BLaER1 treated with 17β-estradiol and CSF1 and Interleukin-3, amounts not matched to agents 10 nM and 100 nM (cell line): ENCODE measurements at regions not wholly inside any gene's neighbourhood (a gene's known extent, or its start where the extent isn't known, plus 50 kb on each side); places are given as distances from the start of the nearest gene placed in this dataset.

Experiments used
- H3K27ac ChIP-seq, 11 experiments: shearing (Covaris generic); formaldehyde crosslinking; 2 replicates each; pipeline ENCODE4 v1.8.1; 2022
- H3K27me3 ChIP-seq, 11 experiments: shearing (Covaris generic); formaldehyde crosslinking; 2 replicates each; pipeline ENCODE4 v1.8.1; 2022
- H3K36me3 ChIP-seq, 11 experiments: shearing (Covaris generic); formaldehyde crosslinking; 2 replicates each; pipeline ENCODE4 v1.8.1; 2022
- H3K4me1 ChIP-seq, 10 experiments: shearing (Covaris generic); formaldehyde crosslinking; 2 replicates each; pipeline ENCODE4 v1.8.1; 2022
- H3K4me2 ChIP-seq, 11 experiments: shearing (Covaris generic); formaldehyde crosslinking; 2 replicates each; pipeline ENCODE4 v1.8.1; 2022
- H3K4me3 ChIP-seq, 10 experiments: shearing (Covaris generic); formaldehyde crosslinking; 2 replicates each; pipeline ENCODE4 v1.8.1; 2022
- H3K9ac ChIP-seq, 11 experiments: shearing (Covaris generic); formaldehyde crosslinking; 2 replicates each; pipeline ENCODE4 v1.8.1; 2022
- H3K9me3 ChIP-seq, 11 experiments: shearing (Covaris generic); formaldehyde crosslinking; replicated peaks in 1 of 11; 2 replicates each; pipeline ENCODE4 v1.8.1; 2022
- H4K20me1 ChIP-seq, 11 experiments: shearing (Covaris generic); formaldehyde crosslinking; 2 replicates each; pipeline ENCODE4 v1.8.1; 2022
- Cebpa-rat ChIP-seq, 11 experiments: shearing (Covaris generic); IDR thresholded peaks; 2 replicates each; pipeline ENCODE4 v1.8.1; 2022

GRCh38 chr12:127509066-127509778 is 757.7 kb upstream of the TMEM132C start:
- 0 out of 20 replicates have a peak, but pooled peaks cover 0 to 4% (median 0%) of the 10 kb centered on the region in 10 experiments for H3K4me1 ChIP-seq
- H3K9ac ChIP-seq = no peak overlapping the region
- no peak overlapping the region for H3K27ac ChIP-seq
- no peak for TF ChIP-seq Cebpa-rat (IDR thresholded peaks at IDR 0.05)
- no peaks in the 10 kb centered on the region for H3K36me3 ChIP-seq
- H3K4me3 ChIP-seq = no peak overlapping the region
- H3K4me2 ChIP-seq = no peak overlapping the region
- no peaks in the 10 kb centered on the region for H3K9me3 ChIP-seq
- H4K20me1 ChIP-seq = no peaks in the 10 kb centered on the region
- H3K27me3 ChIP-seq = no peaks in the 10 kb centered on the region

DNA sequence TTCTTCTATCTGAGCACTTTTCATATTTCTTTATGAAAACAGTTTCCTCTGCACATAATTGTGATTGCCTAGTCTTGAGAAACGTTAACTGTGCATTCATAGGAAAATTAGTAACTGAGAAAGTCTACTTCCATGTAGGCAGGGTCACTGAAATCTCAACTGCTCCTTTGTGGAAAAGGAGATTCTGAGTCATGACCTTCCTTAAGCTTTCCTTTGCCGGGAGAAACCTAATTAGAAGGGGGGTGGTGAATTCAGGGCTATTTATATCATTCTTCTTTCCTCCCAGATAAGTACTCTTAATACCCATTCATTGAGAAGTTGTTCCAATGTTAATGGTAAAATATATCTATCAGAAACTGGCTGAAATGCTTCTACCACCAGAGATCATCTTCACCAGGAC is 751.0 kb upstream of the TMEM132C start:
- no peaks in the 10 kb centered on the region for H3K27me3 ChIP-seq
- no peak overlapping the region for H3K9ac ChIP-seq
- no peak overlapping the region for H3K27ac ChIP-seq
- TF ChIP-seq Cebpa-rat (IDR thresholded peaks at IDR 0.05) = no peak
- no peak overlapping the region for H3K4me3 ChIP-seq
- no peak overlapping the region for H3K4me2 ChIP-seq
- no peaks in the 10 kb centered on the region for H3K4me1 ChIP-seq
- H4K20me1 ChIP-seq = no peaks in the 10 kb centered on the region
- H3K9me3 ChIP-seq = no peaks in the 10 kb centered on the region
- H3K36me3 ChIP-seq = no peaks in the 10 kb centered on the region

- Histone ChIP-seq H3K4me3 (no peak overlapping the region), H3K27ac (no peak overlapping the region), H3K4me2 (no peak overlapping the region), H4K20me1 (no peaks in the 10 kb centered on the region), H3K9ac (no peak overlapping the region), H3K27me3 (no peaks in the 10 kb centered on the region), H3K4me1 (no peaks in the 10 kb centered on the region), H3K9me3 (no peaks in the 10 kb centered on the region), H3K36me3 (no peaks in the 10 kb centered on the region)
- no peak for TF ChIP-seq Cebpa-rat (IDR thresholded peaks at IDR 0.05)
These were observed 750.5 kb upstream of the TMEM132C start for GRCh38 chr12:127516467-127516866.

DNA sequence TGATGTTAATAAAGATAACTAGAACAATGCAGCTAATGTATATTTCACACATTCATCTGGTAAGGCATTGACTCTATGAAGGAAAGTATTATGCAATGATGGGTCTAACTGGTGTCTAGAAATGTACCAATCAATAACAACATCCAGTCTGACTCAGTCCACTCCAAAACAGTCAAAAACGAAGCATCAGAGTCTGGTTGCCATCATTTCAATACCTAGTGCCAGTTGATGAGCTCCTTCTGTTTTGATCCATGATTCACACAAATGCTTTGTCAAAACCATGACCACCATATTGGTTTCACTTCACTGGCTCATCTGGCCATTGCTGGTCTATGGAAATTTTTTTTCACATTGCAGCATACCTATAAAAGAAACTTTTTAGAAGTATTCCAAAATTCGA is 747.2 kb upstream of the TMEM132C start:
- H3K4me1 ChIP-seq = no peaks in the 10 kb centered on the region
- no peak overlapping the region for H3K9ac ChIP-seq
- H3K36me3 ChIP-seq = no peaks in the 10 kb centered on the region
- no peaks in the 10 kb centered on the region for H4K20me1 ChIP-seq
- H3K4me3 ChIP-seq = no peak overlapping the region
- no peak for TF ChIP-seq Cebpa-rat (IDR thresholded peaks at IDR 0.05)
- H3K4me2 ChIP-seq = no peak overlapping the region
- H3K9me3 ChIP-seq = no peaks in the 10 kb centered on the region
- no peak overlapping the region for H3K27ac ChIP-seq
- H3K27me3 ChIP-seq = no peaks in the 10 kb centered on the region

GRCh38 chr12:127526925-127527324 is 740.0 kb upstream of the TMEM132C start:
- Histone ChIP-seq H3K4me2 (no peak overlapping the region), H4K20me1 (no peaks in the 10 kb centered on the region), H3K36me3 (no peaks in the 10 kb centered on the region), H3K4me3 (no peak overlapping the region), H3K4me1 (no peaks in the 10 kb centered on the region), H3K9me3 (peaks cover 0 to 8% (median 0%) of the 10 kb centered on the region in 11 experiments; a peak in 1 of 22 replicates), H3K27me3 (no peaks in the 10 kb centered on the region), H3K9ac (no peak overlapping the region), H3K27ac (no peak overlapping the region)
- no peak for TF ChIP-seq Cebpa-rat (IDR thresholded peaks at IDR 0.05)

GRCh38 chr12:127528551-127528950 is 738.4 kb upstream of the TMEM132C start:
- H3K4me1 ChIP-seq = no peaks in the 10 kb centered on the region
- H3K27me3 ChIP-seq = no peaks in the 10 kb centered on the region
- H3K36me3 ChIP-seq = no peaks in the 10 kb centered on the region
- no peak overlapping the region for H3K4me3 ChIP-seq
- no peak overlapping the region for H3K27ac ChIP-seq
- peaks cover 0 to 8% (median 0%) of the 10 kb centered on the region in 11 experiments; a peak in 1 of 22 replicates for H3K9me3 ChIP-seq
- no peaks in the 10 kb centered on the region for H4K20me1 ChIP-seq
- TF ChIP-seq Cebpa-rat (IDR thresholded peaks at IDR 0.05) = no peak
- no peak overlapping the region for H3K4me2 ChIP-seq
- H3K9ac ChIP-seq = no peak overlapping the region

DNA sequence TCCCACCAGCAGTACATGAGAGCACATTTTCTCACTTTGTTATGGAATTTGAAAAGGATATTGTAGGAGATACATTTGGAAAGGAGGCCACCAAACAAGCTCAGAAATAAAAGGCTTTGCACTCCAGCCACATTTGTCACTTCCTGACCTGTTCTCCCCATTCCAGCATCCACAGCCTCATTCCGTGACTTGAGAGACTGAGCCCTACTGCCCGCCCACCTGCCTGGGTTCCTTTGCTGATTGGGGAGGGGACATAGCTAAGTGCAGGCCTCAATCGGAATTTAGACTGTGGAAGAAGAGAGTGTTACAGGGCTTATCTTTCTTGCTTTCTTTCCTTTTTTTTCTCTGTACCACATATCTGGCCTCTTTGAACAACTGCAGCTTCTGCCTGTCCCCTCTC is 735.4 kb upstream of the TMEM132C start:
- Histone ChIP-seq H3K36me3 (no peaks in the 10 kb centered on the region), H3K9ac (no peak overlapping the region), H3K9me3 (peaks cover 0 to 12% (median 5%) of the 10 kb centered on the region in 11 experiments; a peak in 6 of 22 replicates), H4K20me1 (no peaks in the 10 kb centered on the region), H3K4me3 (no peak overlapping the region), H3K4me2 (no peak overlapping the region), H3K27ac (no peak overlapping the region), H3K27me3 (no peaks in the 10 kb centered on the region), H3K4me1 (no peaks in the 10 kb centered on the region)
- TF ChIP-seq Cebpa-rat (IDR thresholded peaks at IDR 0.05) = no peak

- Histone ChIP-seq H3K4me3 (no peak overlapping the region), H3K9ac (no peak overlapping the region), H3K36me3 (no peaks in the 10 kb centered on the region), H3K27ac (no peak overlapping the region), H3K4me1 (no peaks in the 10 kb centered on the region), H3K4me2 (no peak overlapping the region), H3K9me3 (peaks cover 0 to 12% (median 5%) of the 10 kb centered on the region in 11 experiments; a peak in 6 of 22 replicates), H4K20me1 (no peaks in the 10 kb centered on the region), H3K27me3 (no peaks in the 10 kb centered on the region)
- no peak; a peak in 1 of 22 replicates for TF ChIP-seq Cebpa-rat (IDR thresholded peaks at IDR 0.05)
These were observed 733.6 kb upstream of the TMEM132C start for GRCh38 chr12:127533353-127533752.

GRCh38 chr12:127536833-127537428 is 730.0 kb upstream of the TMEM132C start:
- H3K27ac ChIP-seq = no peak overlapping the region
- no peaks in the 10 kb centered on the region for H4K20me1 ChIP-seq
- H3K36me3 ChIP-seq = no peaks in the 10 kb centered on the region
- no peak overlapping the region for H3K4me2 ChIP-seq
- no peak overlapping the region for H3K4me3 ChIP-seq
- H3K27me3 ChIP-seq = no peaks in the 10 kb centered on the region
- no peak overlapping the region for H3K9ac ChIP-seq
- TF ChIP-seq Cebpa-rat (IDR thresholded peaks at IDR 0.05) = no peak
- no peaks in the 10 kb centered on the region for H3K4me1 ChIP-seq
- H3K9me3 ChIP-seq = peaks cover 0 to 12% (median 5%) of the 10 kb centered on the region in 11 experiments; a peak in 6 of 22 replicates

DNA sequence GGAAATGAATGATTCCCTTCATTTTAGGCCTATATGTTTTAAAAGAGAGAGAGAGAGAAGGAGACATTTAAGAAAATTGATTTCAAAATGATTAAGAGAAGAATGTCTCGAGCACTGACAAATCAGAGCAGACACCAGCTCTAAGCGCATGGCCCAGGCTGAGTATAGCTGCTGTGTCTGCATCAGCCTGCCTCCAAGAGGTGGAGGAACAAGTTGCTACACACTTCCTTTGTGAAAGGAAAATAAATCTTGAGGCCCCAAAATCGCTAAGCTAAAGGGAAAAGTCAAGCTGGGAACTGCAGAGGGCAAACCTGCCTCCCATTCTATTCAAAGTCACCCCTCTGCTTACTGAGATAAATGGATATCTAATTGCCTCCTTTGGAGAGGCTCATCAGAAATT is 728.7 kb upstream of the TMEM132C start:
- Histone ChIP-seq H3K9ac (no peak overlapping the region), H3K9me3 (peaks cover 0 to 12% (median 5%) of the 10 kb centered on the region in 11 experiments; a peak in 6 of 22 replicates)
- no peak for TF ChIP-seq Cebpa-rat (IDR thresholded peaks at IDR 0.05)

More for the DNA sequence above, 728.7 kb upstream of the TMEM132C start:
- H3K4me3 ChIP-seq = no peak overlapping the region
- H3K4me1 ChIP-seq = no peaks in the 10 kb centered on the region
- no peaks in the 10 kb centered on the region for H4K20me1 ChIP-seq
- H3K36me3 ChIP-seq = no peaks in the 10 kb centered on the region
- no peak overlapping the region for H3K27ac ChIP-seq
- no peaks in the 10 kb centered on the region for H3K27me3 ChIP-seq
- no peak overlapping the region for H3K4me2 ChIP-seq
